Osteoblast (primary cell): ENCODE measurements at regions not wholly inside any gene's neighbourhood (a gene's known extent, or its start where the extent isn't known, plus 50 kb on each side); places are given as distances from the start of the nearest gene placed in this dataset.
A peak's percentile ranks its signal among the peaks of the same experiment; 100 is the strongest.

Experiments
- DNase-seq: peaks from one replicate; pipeline ENCODE4 v3.0.0; 2011; ENCODE audit warnings: low spot score, mixed read lengths; ENCODE audit not compliant: insufficient read length; ENCODE audit errors: missing footprints
- H2AFZ ChIP-seq: 2 replicates; pipeline ENCODE4 v1.6.0; 2011; ENCODE audit warnings: mild to moderate bottlenecking, low read length
- H3K27ac ChIP-seq: 2 replicates; pipeline ENCODE4 v1.5.1; 2011; ENCODE audit warnings: mild to moderate bottlenecking, low read depth, low read length, moderate library complexity
- H3K27me3 ChIP-seq: 2 replicates; pipeline ENCODE4 v1.6.0; 2012; ENCODE audit warnings: mild to moderate bottlenecking, control low read depth, inconsistent platforms, low read length, moderate library complexity; ENCODE audit not compliant: insufficient read depth
- H3K36me3 ChIP-seq: 2 replicates; pipeline ENCODE4 v1.5.1; 2011; ENCODE audit warnings: mild to moderate bottlenecking, low read length, control low read depth, moderate library complexity; ENCODE audit not compliant: insufficient read depth
- H3K4me1 ChIP-seq: 2 replicates; pipeline ENCODE4 v1.5.1; 2011; ENCODE audit warnings: mild to moderate bottlenecking, low read length, control low read depth, moderate library complexity; ENCODE audit not compliant: insufficient read depth
- H3K4me2 ChIP-seq: 2 replicates; pipeline ENCODE4 v1.6.0; 2011; ENCODE audit warnings: mild to moderate bottlenecking, low read length; ENCODE audit not compliant: insufficient read depth
- H3K4me3 ChIP-seq: fragments of 200-600 bp; sonication (generic); 3 replicates; pipeline ENCODE4 v1.5.1; 2012; ENCODE audit warnings: mild to moderate bottlenecking, low read length, inconsistent platforms; ENCODE audit not compliant: insufficient read depth
- H3K79me2 ChIP-seq: 2 replicates; pipeline ENCODE4 v1.6.0; 2012; ENCODE audit warnings: mild to moderate bottlenecking, low read length, control low read depth, inconsistent platforms; ENCODE audit not compliant: insufficient read depth
- H3K9me3 ChIP-seq: 2 replicates; pipeline ENCODE4 v1.5.1; 2011; ENCODE audit warnings: low read depth, low read length, control low read depth
- H4K20me1 ChIP-seq: 2 replicates; pipeline ENCODE4 v1.6.0; 2012; ENCODE audit warnings: mild to moderate bottlenecking, low read length, control low read depth; ENCODE audit not compliant: insufficient read depth
- TF ChIP-seq, protein P1 (sequence below): IDR thresholded peaks from 2 replicates; pipeline ENCODE4 v1.5.1; 2011; ENCODE audit warnings: mild to moderate bottlenecking, low read depth, low read length, moderate library complexity; ENCODE audit errors: extremely low read depth

DNA sequence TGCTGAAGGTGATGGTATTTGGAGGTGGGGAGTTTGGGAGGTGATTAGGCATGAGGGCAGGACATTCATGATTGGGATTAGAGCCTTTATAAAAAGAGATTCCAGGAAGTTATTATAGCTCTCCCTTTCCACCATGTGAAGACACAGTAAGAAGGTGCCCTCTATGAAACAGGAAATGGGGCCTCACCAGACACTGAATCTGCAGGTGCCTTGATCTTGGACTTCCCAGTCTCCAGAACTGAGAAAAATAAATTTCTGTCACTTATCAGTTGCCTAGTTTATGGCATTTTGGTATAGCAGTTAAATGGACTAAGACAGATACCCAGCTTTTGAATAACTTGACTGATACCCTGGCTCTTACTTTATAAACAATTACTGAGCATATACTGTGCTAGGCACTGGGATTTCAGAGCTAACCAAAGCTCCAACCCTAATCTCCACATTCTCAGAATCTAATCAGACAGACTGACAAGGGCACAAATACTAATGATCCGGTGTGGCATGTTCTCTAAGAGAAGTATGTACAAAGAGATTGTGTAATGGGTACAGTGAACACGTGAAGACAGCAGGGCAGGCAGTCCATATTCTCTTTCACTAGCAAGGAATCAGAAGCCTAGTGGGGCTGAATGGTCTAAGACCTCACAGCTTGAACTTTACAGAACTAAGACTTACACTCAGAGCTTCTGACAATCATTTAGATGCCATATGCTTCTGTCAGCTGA is 343.1 kb downstream of the WDR72 start:
- Histone ChIP-seq H3K36me3 (no peaks in the 10 kb centered on the region), H3K27ac (no peak overlapping the region), H3K4me2 (no peak overlapping the region), H3K9me3 (no peaks in the 10 kb centered on the region), H3K27me3 (no peaks in the 10 kb centered on the region), H3K79me2 (no peaks in the 10 kb centered on the region), H4K20me1 (no peaks in the 10 kb centered on the region), H3K4me3 (no peak overlapping the region), H2AFZ (no peak overlapping the region), H3K4me1 (no peaks in the 10 kb centered on the region)
- TF ChIP-seq, protein P1, sequence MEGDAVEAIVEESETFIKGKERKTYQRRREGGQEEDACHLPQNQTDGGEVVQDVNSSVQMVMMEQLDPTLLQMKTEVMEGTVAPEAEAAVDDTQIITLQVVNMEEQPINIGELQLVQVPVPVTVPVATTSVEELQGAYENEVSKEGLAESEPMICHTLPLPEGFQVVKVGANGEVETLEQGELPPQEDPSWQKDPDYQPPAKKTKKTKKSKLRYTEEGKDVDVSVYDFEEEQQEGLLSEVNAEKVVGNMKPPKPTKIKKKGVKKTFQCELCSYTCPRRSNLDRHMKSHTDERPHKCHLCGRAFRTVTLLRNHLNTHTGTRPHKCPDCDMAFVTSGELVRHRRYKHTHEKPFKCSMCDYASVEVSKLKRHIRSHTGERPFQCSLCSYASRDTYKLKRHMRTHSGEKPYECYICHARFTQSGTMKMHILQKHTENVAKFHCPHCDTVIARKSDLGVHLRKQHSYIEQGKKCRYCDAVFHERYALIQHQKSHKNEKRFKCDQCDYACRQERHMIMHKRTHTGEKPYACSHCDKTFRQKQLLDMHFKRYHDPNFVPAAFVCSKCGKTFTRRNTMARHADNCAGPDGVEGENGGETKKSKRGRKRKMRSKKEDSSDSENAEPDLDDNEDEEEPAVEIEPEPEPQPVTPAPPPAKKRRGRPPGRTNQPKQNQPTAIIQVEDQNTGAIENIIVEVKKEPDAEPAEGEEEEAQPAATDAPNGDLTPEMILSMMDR: no peak
- no peak for DNase-seq

DNA sequence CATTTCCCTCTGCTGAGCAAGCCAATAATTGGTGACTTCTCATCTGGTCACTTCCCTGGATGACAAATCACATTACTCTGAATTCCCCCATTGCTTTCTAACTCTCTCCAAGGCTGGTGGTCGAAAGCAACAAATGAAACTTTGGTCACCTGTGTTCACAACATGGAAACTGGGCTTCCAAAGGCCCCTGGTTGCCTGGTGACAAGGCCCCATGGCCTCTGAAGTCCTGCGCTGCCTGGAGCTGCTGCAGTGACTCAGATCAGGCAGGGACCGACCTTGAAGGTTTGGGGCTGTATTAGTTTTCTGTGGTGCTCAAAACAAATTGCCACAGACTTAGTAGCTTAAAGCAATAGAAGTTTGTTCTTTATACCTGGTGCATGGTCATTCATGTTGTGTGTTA is 345.3 kb downstream of the WDR72 start:
- DNase-seq: no peak
- H3K79me2 ChIP-seq: no peaks in the 10 kb centered on the region
- no peak overlapping the region for H3K27ac ChIP-seq
- H3K9me3 ChIP-seq: no peaks in the 10 kb centered on the region
- H4K20me1 ChIP-seq: no peaks in the 10 kb centered on the region
- H2AFZ ChIP-seq: no peak overlapping the region
- H3K4me3 ChIP-seq: no peak overlapping the region
- no peaks in the 10 kb centered on the region for H3K27me3 ChIP-seq
- H3K4me2 ChIP-seq: no peak overlapping the region
- TF ChIP-seq, protein P1: no peak
- no peaks in the 10 kb centered on the region for H3K36me3 ChIP-seq
- H3K4me1 ChIP-seq: no peaks in the 10 kb centered on the region

DNA sequence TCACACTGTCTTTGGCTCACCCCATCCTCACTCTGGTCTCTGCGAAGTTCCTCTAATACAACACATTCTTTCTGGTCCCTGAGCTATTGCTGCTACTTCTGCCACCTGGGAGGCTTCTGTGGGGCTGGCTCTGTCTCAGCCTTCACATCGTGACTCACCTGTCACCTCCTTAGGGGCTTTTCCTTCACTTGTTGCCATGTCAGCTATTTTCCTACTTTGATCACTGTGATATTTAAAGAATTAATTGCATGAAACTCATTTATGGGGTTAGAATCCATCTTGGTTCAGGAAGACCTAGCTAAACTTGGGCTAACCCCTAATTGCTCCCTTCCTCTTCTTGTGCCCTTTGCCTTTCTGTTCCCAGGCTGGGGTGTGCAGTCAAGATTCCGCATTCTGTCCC is 346.9 kb downstream of the WDR72 start:
- no peak overlapping the region for H3K4me2 ChIP-seq
- no peaks in the 10 kb centered on the region for H3K4me1 ChIP-seq
- no peaks in the 10 kb centered on the region for H3K36me3 ChIP-seq
- H3K4me3 ChIP-seq: no peak overlapping the region
- no peak overlapping the region for H2AFZ ChIP-seq
- no peaks in the 10 kb centered on the region for H4K20me1 ChIP-seq
- no peaks in the 10 kb centered on the region for H3K79me2 ChIP-seq
- TF ChIP-seq, protein P1: no peak
- no peak for DNase-seq
- H3K27me3 ChIP-seq: no peaks in the 10 kb centered on the region
- no peaks in the 10 kb centered on the region for H3K9me3 ChIP-seq
- H3K27ac ChIP-seq: no peak overlapping the region

DNA sequence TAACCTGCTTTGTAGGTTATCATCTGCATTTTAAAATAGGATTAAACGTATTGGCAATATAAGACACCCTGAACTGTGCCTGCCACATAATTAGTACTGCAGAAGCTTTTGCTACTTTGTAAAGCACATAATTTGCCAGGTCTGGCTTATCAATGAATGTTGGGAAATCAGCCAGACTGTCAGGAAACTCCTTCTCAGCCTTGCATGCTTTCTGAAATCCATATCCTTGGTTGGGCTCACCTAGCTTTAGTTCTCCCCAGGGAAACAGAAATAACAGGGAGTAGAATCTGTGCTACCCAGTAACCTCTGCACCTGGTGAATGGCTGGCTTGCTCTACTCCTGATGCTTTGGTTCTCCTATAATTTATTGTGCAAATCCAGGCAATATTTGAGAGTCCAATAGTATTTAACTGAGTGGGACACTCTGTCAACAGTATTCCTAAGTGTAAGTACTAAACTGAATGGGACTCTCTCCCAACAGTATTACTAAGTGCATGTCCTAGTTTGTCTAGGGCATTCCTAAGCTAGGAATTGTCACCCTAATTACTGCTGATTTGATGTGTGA is 354.5 kb downstream of the WDR72 start:
- TF ChIP-seq, protein P1: no peak

More for the DNA sequence above, 354.5 kb downstream of the WDR72 start:
- DNase-seq: peak; percentile 3
- Histone ChIP-seq H3K27ac (no peak overlapping the region), H2AFZ (no peak overlapping the region), H3K27me3 (no peaks in the 10 kb centered on the region), H4K20me1 (no peaks in the 10 kb centered on the region), H3K79me2 (no peaks in the 10 kb centered on the region), H3K36me3 (no peaks in the 10 kb centered on the region), H3K4me3 (no peak overlapping the region), H3K9me3 (no peaks in the 10 kb centered on the region), H3K4me2 (no peak overlapping the region), H3K4me1 (no peaks in the 10 kb centered on the region)
